Body of pancreas (tissue), 4 donors: ENCODE measurements at regions not wholly inside any gene's neighbourhood (a gene's known extent, or its start where the extent isn't known, plus 50 kb on each side); places are given as distances from the start of the nearest gene placed in this dataset.

Source experiments
- ATAC-seq: fragments of 150-250 bp; one replicate; pipeline ENCODE4 v1.9.1; 2016
- DNase-seq, 4 donors: peaks; one replicate each; pipeline ENCODE4 v3.0.0-alpha.2; 2019
- H3K27ac ChIP-seq, 4 donors: fragments of 200-600 bp; sonication (generic); 1 replicate in 3 of 4; 2 replicates in 1 of 4; pipeline versions ENCODE4 v1.5.1 to v1.6.1; 2016 to 2019; ENCODE audit warnings: mild to moderate bottlenecking in 1 of 4, mixed read lengths in 1 of 4, moderate library complexity in 1 of 4
- H3K27me3 ChIP-seq, 2 donors: fragments of 200-600 bp; sonication (generic); one replicate each; pipeline ENCODE4 v1.6.0; 2016; ENCODE audit warnings: mild to moderate bottlenecking in 1 of 2
- H3K36me3 ChIP-seq, 2 donors: fragments of 200-600 bp; sonication (generic); replicated peaks in 1 of 2; 2 replicates each; pipeline ENCODE4 v1.5.1; 2016; ENCODE audit warnings: low read depth in 2 of 2; ENCODE audit not compliant: insufficient read depth in 1 of 2
- H3K4me1 ChIP-seq: fragments of 200-600 bp; sonication (generic); one replicate; pipeline ENCODE4 v1.6.0; 2016
- H3K4me3 ChIP-seq, 2 donors: fragments of 200-600 bp; sonication (generic); 1 replicate in 1 of 2; 2 replicates in 1 of 2; pipeline ENCODE4 v1.5.1; 2016 to 2019
- H3K9me3 ChIP-seq, 3 donors: fragments of 200-600 bp; sonication (generic); 1 replicate in 2 of 3; 2 replicates in 1 of 3; pipeline ENCODE4 v1.5.1; 2016
- POLR2A ChIP-seq, 3 donors: fragments of 450-650 bp; IDR thresholded peaks; one replicate each; pipeline ENCODE4 v1.6.1; 2016; ENCODE audit warnings: antibody characterized with exemption in 3 of 3, mild to moderate bottlenecking in 2 of 3
- WGBS, 2 donors: methylation state at CpG; one replicate each; pipeline ENCODE4 v1.1.5; 2017; 5-methylcytosine and 5-hydroxymethylcytosine counted together
- intact Hi-C: fragments of 100-400 bp; cut with DNase I; formaldehyde crosslinking; loops from one replicate; pipeline ENCODE4 v1.15.1; 2023
- TF ChIP-seq, protein P1 (sequence below), 7 experiments: fragments of 450-650 bp in 4 of 7; fragments of 200-600 bp in 3 of 7; sonication (generic) in 3 of 7; IDR thresholded peaks; one replicate each; pipeline ENCODE4 v1.5.1; 2016 to 2019; ENCODE audit warnings: antibody characterized with exemption in 7 of 7

DNA sequence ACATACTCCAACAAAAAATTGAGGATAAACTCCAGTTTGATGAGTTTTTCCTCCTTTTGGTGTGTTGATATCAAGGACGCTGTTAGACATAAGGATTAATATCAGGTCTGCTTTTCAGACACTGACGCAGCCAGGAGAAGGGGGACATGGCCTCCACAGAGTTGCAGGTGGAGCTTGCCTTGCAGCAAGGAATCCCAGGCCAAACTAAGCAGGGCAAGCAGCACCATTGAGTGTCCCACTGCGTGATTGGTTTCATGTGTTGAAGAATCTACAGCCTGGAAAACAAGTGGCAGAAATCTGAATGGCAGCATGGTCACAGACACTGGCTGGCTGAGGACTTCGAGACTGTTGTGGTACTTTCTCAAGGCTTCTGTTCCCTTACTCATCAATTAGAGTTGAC is 777.6 kb downstream of the KCNJ18 start:
- Histone ChIP-seq H3K27ac (no peak overlapping the region), H3K9me3 (no peaks in the 10 kb centered on the region), H3K4me3 (no peak overlapping the region), H3K27me3 (no peaks in the 10 kb centered on the region), H3K4me1 (no peaks in the 10 kb centered on the region), H3K36me3 (no peaks in the 10 kb centered on the region)
- intact Hi-C loops, result no loop called here
- no peak for TF ChIP-seq POLR2A (IDR thresholded peaks at IDR 0.05)
- TF ChIP-seq, protein P1, sequence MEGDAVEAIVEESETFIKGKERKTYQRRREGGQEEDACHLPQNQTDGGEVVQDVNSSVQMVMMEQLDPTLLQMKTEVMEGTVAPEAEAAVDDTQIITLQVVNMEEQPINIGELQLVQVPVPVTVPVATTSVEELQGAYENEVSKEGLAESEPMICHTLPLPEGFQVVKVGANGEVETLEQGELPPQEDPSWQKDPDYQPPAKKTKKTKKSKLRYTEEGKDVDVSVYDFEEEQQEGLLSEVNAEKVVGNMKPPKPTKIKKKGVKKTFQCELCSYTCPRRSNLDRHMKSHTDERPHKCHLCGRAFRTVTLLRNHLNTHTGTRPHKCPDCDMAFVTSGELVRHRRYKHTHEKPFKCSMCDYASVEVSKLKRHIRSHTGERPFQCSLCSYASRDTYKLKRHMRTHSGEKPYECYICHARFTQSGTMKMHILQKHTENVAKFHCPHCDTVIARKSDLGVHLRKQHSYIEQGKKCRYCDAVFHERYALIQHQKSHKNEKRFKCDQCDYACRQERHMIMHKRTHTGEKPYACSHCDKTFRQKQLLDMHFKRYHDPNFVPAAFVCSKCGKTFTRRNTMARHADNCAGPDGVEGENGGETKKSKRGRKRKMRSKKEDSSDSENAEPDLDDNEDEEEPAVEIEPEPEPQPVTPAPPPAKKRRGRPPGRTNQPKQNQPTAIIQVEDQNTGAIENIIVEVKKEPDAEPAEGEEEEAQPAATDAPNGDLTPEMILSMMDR (IDR thresholded peaks at IDR 0.05), result no peak
- DNase-seq (no peak), ATAC-seq (no peak)
- 40 to 43% methylated on average over 4 of the region's 4 CpGs for WGBS, 2 donors

DNA sequence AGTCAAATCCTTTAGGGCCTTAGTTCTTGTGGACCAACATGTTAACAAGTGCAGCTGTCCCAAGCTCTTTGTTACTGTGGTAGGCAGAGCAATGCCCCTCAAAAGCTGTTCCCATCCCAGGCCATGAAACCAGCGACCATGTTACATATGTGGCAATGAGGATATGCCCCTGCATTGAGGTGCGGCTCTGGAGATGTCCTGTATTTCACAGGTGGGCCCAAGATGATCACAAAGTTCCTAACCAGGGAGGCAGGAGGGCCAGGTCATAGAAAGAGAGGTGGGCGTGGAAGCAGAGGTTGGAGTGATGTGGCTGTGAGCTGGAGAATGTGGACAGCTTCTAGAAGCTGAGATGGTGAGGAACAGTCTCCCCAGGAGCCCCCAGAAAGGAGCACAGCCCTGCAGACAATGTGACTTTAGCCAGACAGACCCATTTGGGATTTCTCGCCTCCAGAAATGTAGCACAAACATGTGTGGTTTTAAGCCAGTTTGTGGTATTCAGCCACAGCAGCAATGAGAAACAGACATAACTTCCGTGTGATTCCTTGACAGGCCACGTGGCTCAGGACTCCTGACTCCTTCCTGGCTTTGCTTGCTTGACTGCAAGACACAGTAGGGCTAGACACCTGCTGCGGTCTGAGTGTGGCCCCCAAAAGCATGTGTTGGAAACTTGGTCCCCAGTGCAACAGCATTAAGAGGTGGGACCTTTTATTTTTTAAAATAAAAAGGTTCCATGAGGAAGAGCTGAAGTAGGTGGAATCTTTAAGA is 778.3 kb downstream of the KCNJ18 start:
- Histone ChIP-seq H3K9me3 (no peaks in the 10 kb centered on the region), H3K36me3 (no peaks in the 10 kb centered on the region), H3K27ac (no peak overlapping the region), H3K4me1 (no peaks in the 10 kb centered on the region), H3K27me3 (no peaks in the 10 kb centered on the region), H3K4me3 (no peak overlapping the region)
- intact Hi-C loops, result no loop called here
- ATAC-seq (no peak), DNase-seq (no peak)
- 43 to 45% methylated on average over 6 to 7 of the region's 7 CpGs for WGBS, 2 donors
- no peak for TF ChIP-seq POLR2A (IDR thresholded peaks at IDR 0.05)
- TF ChIP-seq, protein P1 (IDR thresholded peaks at IDR 0.05), result no peak

DNA sequence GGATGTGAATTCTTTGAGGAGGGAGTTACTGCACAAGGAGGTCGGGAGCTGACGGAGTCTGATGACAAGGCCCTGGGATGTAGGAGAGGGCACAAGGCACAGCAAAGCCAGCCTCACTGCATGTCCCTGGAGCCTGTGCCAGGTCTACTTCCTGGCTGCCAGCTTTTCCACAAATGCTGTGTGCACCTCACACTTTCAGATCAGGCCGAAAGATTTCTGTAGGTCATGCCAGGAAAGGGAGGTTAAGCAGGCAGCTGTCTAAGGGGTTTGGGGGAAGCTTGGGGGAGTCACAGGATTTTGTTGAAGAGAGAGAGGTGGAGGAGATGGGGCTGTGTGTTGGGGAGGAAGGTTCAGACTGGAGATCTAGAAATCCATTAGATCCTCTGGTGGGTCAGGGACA is 792.5 kb downstream of the KCNJ18 start:
- Histone ChIP-seq H3K4me1 (no peaks in the 10 kb centered on the region), H3K9me3 (peaks cover 0 to 9% (median 0%) of the 10 kb centered on the region in 3 donors), H3K4me3 (no peak overlapping the region), H3K27me3 (no peaks in the 10 kb centered on the region), H3K27ac (no peak overlapping the region), H3K36me3 (no peaks in the 10 kb centered on the region)
- ATAC-seq, result no peak
- 42 to 43% methylated on average over 3 of the region's 3 CpGs for WGBS, 2 donors
- no peak for DNase-seq
- intact Hi-C loops, result no loop called here
- TF ChIP-seq, protein P1 (IDR thresholded peaks at IDR 0.05), result no peak
- no peak for TF ChIP-seq POLR2A (IDR thresholded peaks at IDR 0.05)

DNA sequence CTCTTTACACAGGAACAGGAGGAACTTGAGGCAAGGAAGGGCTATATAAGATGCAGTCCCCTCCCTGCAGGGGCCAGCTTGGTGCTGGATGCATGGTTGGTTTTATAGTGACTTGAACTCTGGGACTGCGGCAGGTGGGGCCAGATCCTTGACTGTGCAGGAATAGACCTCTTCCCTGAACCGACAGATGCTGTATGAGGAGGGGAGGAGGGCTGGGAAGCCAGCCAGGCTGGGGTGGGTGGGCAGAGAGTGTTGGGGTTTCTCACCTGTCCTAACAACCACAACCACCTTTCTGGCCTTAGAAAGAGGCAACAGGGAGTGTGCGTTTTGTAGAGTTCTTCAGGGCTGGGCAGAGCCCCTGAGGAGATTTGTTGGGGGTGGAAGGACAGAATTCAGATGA is 798.1 kb downstream of the KCNJ18 start:
- Histone ChIP-seq H3K4me1 (no peaks in the 10 kb centered on the region), H3K27ac (no peak overlapping the region), H3K9me3 (peaks cover 0 to 9% (median 0%) of the 10 kb centered on the region in 3 donors), H3K27me3 (no peaks in the 10 kb centered on the region), H3K4me3 (no peak overlapping the region), H3K36me3 (no peaks in the 10 kb centered on the region)
- TF ChIP-seq, protein P1 (IDR thresholded peaks at IDR 0.05), result no peak
- TF ChIP-seq POLR2A (IDR thresholded peaks at IDR 0.05), result no peak
- WGBS, 2 donors, result 25 to 28% methylated on average over 2 to 3 of the region's 3 CpGs
- DNase-seq (no peak), ATAC-seq (no peak)
- intact Hi-C loops, result no loop called here

DNA sequence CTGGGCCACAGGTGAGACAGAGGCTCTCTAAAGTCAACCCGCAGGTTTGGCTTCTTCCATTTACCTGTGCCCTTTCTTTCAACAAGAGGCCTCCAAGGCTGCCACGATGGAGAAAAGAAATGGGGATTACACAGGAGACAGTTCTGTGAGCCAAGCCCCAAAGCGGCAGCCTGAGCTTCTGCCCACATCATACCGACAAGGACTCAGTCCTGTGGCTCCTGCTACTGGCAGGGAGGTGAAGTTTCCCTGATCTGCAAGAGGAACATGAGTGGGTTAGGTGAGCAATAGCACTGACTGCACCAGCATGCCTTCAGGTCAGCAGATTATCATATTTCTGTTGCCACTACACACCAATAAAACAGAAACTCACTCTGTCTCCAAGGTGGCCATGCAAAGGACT is 800.0 kb downstream of the KCNJ18 start:
- intact Hi-C loops, result no loop called here
- Histone ChIP-seq H3K27ac (no peak overlapping the region), H3K4me3 (no peak overlapping the region), H3K27me3 (no peaks in the 10 kb centered on the region), H3K9me3 (peaks cover 0 to 2% (median 0%) of the 10 kb centered on the region in 3 donors), H3K36me3 (no peaks in the 10 kb centered on the region), H3K4me1 (no peaks in the 10 kb centered on the region)
- 31% methylated on average over 2 to 4 of the region's 4 CpGs for WGBS, 2 donors
- no peak for TF ChIP-seq POLR2A (IDR thresholded peaks at IDR 0.05)
- TF ChIP-seq, protein P1 (IDR thresholded peaks at IDR 0.05), result no peak
- ATAC-seq (no peak), DNase-seq (no peak)
